Gastroesophageal sphincter (tissue), 3 donors: ENCODE measurements at regions not wholly inside any gene's neighbourhood (a gene's known extent, or its start where the extent isn't known, plus 50 kb on each side); places are given as distances from the start of the nearest gene placed in this dataset.

Experiments used
- CTCF ChIP-seq, 4 experiments: fragments of 200-600 bp in 2 of 4; fragments of 450-650 bp in 2 of 4; sonication (generic) in 1 of 4; IDR thresholded peaks; one replicate each; pipeline ENCODE4 v1.5.1; 2017 to 2019; ENCODE audit warnings: antibody characterized with exemption in 4 of 4, mild to moderate bottlenecking in 2 of 4, moderate library complexity in 2 of 4
- POLR2A ChIP-seq, 2 donors: fragments of 450-650 bp; IDR thresholded peaks; one replicate each; pipeline ENCODE4 v1.6.1; 2017; ENCODE audit warnings: antibody characterized with exemption in 2 of 2, mild to moderate bottlenecking in 2 of 2, moderate library complexity in 1 of 2

GRCh38 chr6:112800916-112801315 lies 453.8 kb downstream of the RFPL4B start:
- no peak for TF ChIP-seq CTCF (IDR thresholded peaks at IDR 0.05)
- no peak for TF ChIP-seq POLR2A (IDR thresholded peaks at IDR 0.05)
